HG03108 (cell line): ENCODE measurements at regions not wholly inside any gene's neighbourhood (a gene's known extent, or its start where the extent isn't known, plus 50 kb on each side); places are given as distances from the start of the nearest gene placed in this dataset.

Experiments used
- ATAC-seq: cut with Tn5 transposase; IDR thresholded peaks from one replicate; pipeline ENCODE4 v1.9.1; 2021; ENCODE audit warnings: moderate library complexity; ENCODE audit not compliant: unreplicated experiment

- ATAC-seq = no peak
These were observed 428.5 kb downstream of the ADAMTS20 start for GRCh38 chr12:43123461-43123860.

- no peak for ATAC-seq
These were observed 431.9 kb downstream of the ADAMTS20 start for GRCh38 chr12:43120150-43120549.

GRCh38 chr12:43118881-43119280 lies 433.1 kb downstream of the ADAMTS20 start:
- ATAC-seq = no peak

- ATAC-seq = no peak
These were observed 433.8 kb downstream of the ADAMTS20 start for GRCh38 chr12:43118234-43118633.

GRCh38 chr12:43117226-43117930 lies 434.6 kb downstream of the ADAMTS20 start:
- ATAC-seq = no peak

GRCh38 chr12:43115441-43116160 lies 436.4 kb downstream of the ADAMTS20 start:
- ATAC-seq = no peak

- ATAC-seq = no peak
These were observed 437.7 kb downstream of the ADAMTS20 start for GRCh38 chr12:43114316-43114715.

GRCh38 chr12:43113616-43114015 lies 438.4 kb downstream of the ADAMTS20 start:
- ATAC-seq = no peak

GRCh38 chr12:43113135-43113534 lies 438.9 kb downstream of the ADAMTS20 start:
- no peak for ATAC-seq

GRCh38 chr12:43112101-43112920 lies 439.7 kb downstream of the ADAMTS20 start:
- ATAC-seq = no peak

- no peak for ATAC-seq
These were observed 440.4 kb downstream of the ADAMTS20 start for GRCh38 chr12:43111608-43112007.

- no peak for ATAC-seq
These were observed 442.2 kb downstream of the ADAMTS20 start for GRCh38 chr12:43109631-43110345.

GRCh38 chr12:43108656-43109055 lies 443.3 kb downstream of the ADAMTS20 start:
- ATAC-seq = no peak

GRCh38 chr12:43107026-43107775 lies 444.8 kb downstream of the ADAMTS20 start:
- ATAC-seq = no peak

- ATAC-seq = no peak
These were observed 445.6 kb downstream of the ADAMTS20 start for GRCh38 chr12:43106355-43106754.

GRCh38 chr12:43105426-43105981 lies 446.5 kb downstream of the ADAMTS20 start:
- ATAC-seq = no peak

GRCh38 chr12:43104494-43104893 lies 447.5 kb downstream of the ADAMTS20 start:
- no peak for ATAC-seq

GRCh38 chr12:43103866-43104265 lies 448.1 kb downstream of the ADAMTS20 start:
- no peak for ATAC-seq

- no peak for ATAC-seq
These were observed 449.3 kb downstream of the ADAMTS20 start for GRCh38 chr12:43102546-43103264.
